Dendritic cell treated with granulocyte-macrophage colony-stimulating factor and Interleukin-4, amounts not matched to agents 40 ng/mL and 50 ng/mL, for 4 days (primary cell): ENCODE measurements at regions not wholly inside any gene's neighbourhood (a gene's known extent, or its start where the extent isn't known, plus 50 kb on each side); places are given as distances from the start of the nearest gene placed in this dataset.
"Not testable (repeated sequence)": the region's sequence is repeated elsewhere in the genome, so short reads cannot be mapped to it uniquely, and the experiment has no call there.

Experiments
- H3K27ac Mint-ChIP-seq: one replicate; pipeline ENCODE4 v1.8.0; 2022; ENCODE audit warnings: mild to moderate bottlenecking, mixed read lengths
- H3K27me3 Mint-ChIP-seq: one replicate; pipeline ENCODE4 v1.8.0; 2022; ENCODE audit warnings: mild to moderate bottlenecking, mixed read lengths
- H3K36me3 Mint-ChIP-seq: one replicate; pipeline ENCODE4 v1.8.0; 2022; ENCODE audit warnings: low read depth, mixed read lengths
- H3K4me1 Mint-ChIP-seq: one replicate; pipeline ENCODE4 v1.8.0; 2022; ENCODE audit warnings: low read depth, mixed read lengths
- H3K4me3 Mint-ChIP-seq: one replicate; pipeline ENCODE4 v1.8.0; 2022; ENCODE audit warnings: mild to moderate bottlenecking, moderate library complexity, mixed read lengths
- H3K9me3 Mint-ChIP-seq: one replicate; pipeline ENCODE4 v1.8.0; 2022; ENCODE audit warnings: mixed read lengths
- intact Hi-C: fragments of 100-400 bp; cut with micrococcal nuclease; formaldehyde crosslinking; loops from one replicate; pipeline ENCODE4 v1.15.0; 2022

GRCh38 chr15:20473465-20473864 lies 68.1 kb downstream of the GOLGA6L6 start:
- H3K27ac Mint-ChIP-seq, H3K27me3 Mint-ChIP-seq, H3K36me3 Mint-ChIP-seq, H3K4me3 Mint-ChIP-seq, H3K9me3 Mint-ChIP-seq, H3K4me1 Mint-ChIP-seq, intact Hi-C loops: not testable (repeated sequence)

- intact Hi-C loops, H3K36me3 Mint-ChIP-seq, H3K27me3 Mint-ChIP-seq, H3K27ac Mint-ChIP-seq, H3K9me3 Mint-ChIP-seq, H3K4me1 Mint-ChIP-seq, H3K4me3 Mint-ChIP-seq: not testable (repeated sequence)
Measured at GRCh38 chr15:20472983-20473382, 68.6 kb downstream of the GOLGA6L6 start.

- H3K36me3 Mint-ChIP-seq, H3K27ac Mint-ChIP-seq, H3K9me3 Mint-ChIP-seq, H3K27me3 Mint-ChIP-seq, H3K4me3 Mint-ChIP-seq, intact Hi-C loops, H3K4me1 Mint-ChIP-seq: not testable (repeated sequence)
Measured at GRCh38 chr15:20470810-20471209, 70.8 kb downstream of the GOLGA6L6 start.

- H3K36me3 Mint-ChIP-seq, H3K27me3 Mint-ChIP-seq, H3K9me3 Mint-ChIP-seq, H3K4me1 Mint-ChIP-seq, H3K27ac Mint-ChIP-seq, H3K4me3 Mint-ChIP-seq, intact Hi-C loops: not testable (repeated sequence)
Measured at GRCh38 chr15:20441138-20441537, 100.5 kb downstream of the GOLGA6L6 start.

- H3K4me1 Mint-ChIP-seq, H3K27me3 Mint-ChIP-seq, H3K36me3 Mint-ChIP-seq, H3K27ac Mint-ChIP-seq, H3K4me3 Mint-ChIP-seq, H3K9me3 Mint-ChIP-seq, intact Hi-C loops: not testable (repeated sequence)
Measured at GRCh38 chr15:20440390-20440789, 101.2 kb downstream of the GOLGA6L6 start.

- intact Hi-C loops, H3K4me1 Mint-ChIP-seq: not testable (repeated sequence)
Measured at GRCh38 chr15:20439111-20439510, 102.5 kb downstream of the GOLGA6L6 start.

GRCh38 chr15:20438255-20438654 lies 103.3 kb downstream of the GOLGA6L6 start:
- H3K9me3 Mint-ChIP-seq, H3K36me3 Mint-ChIP-seq, H3K4me1 Mint-ChIP-seq, intact Hi-C loops, H3K4me3 Mint-ChIP-seq, H3K27ac Mint-ChIP-seq, H3K27me3 Mint-ChIP-seq: not testable (repeated sequence)

More at GRCh38 chr15:20439111-20439510, 102.5 kb downstream of the GOLGA6L6 start:
- H3K36me3 Mint-ChIP-seq, H3K27me3 Mint-ChIP-seq, H3K4me3 Mint-ChIP-seq, H3K9me3 Mint-ChIP-seq, H3K27ac Mint-ChIP-seq: not testable (repeated sequence)

GRCh38 chr15:20433468-20433867 lies 108.1 kb downstream of the GOLGA6L6 start:
- H3K27ac Mint-ChIP-seq, H3K36me3 Mint-ChIP-seq, H3K4me1 Mint-ChIP-seq, H3K9me3 Mint-ChIP-seq, H3K27me3 Mint-ChIP-seq, intact Hi-C loops, H3K4me3 Mint-ChIP-seq: not testable (repeated sequence)

- intact Hi-C loops, H3K36me3 Mint-ChIP-seq, H3K4me3 Mint-ChIP-seq, H3K4me1 Mint-ChIP-seq, H3K27me3 Mint-ChIP-seq, H3K9me3 Mint-ChIP-seq, H3K27ac Mint-ChIP-seq: not testable (repeated sequence)
Measured at GRCh38 chr15:20430495-20430894, 111.1 kb downstream of the GOLGA6L6 start.

- H3K27ac Mint-ChIP-seq, H3K36me3 Mint-ChIP-seq, H3K4me1 Mint-ChIP-seq, intact Hi-C loops, H3K27me3 Mint-ChIP-seq, H3K4me3 Mint-ChIP-seq: not testable (repeated sequence)
- H3K9me3 Mint-ChIP-seq, result peaks cover 22% of the 10 kb centered on the region
Measured at GRCh38 chr15:20420710-20421109, 120.9 kb downstream of the GOLGA6L6 start.

GRCh38 chr15:20416618-20417017 lies 125.0 kb downstream of the GOLGA6L6 start:
- H3K36me3 Mint-ChIP-seq, H3K27ac Mint-ChIP-seq, H3K4me3 Mint-ChIP-seq, H3K27me3 Mint-ChIP-seq, intact Hi-C loops, H3K4me1 Mint-ChIP-seq: not testable (repeated sequence)
- peaks cover 50% of the 10 kb centered on the region for H3K9me3 Mint-ChIP-seq

GRCh38 chr15:20409667-20410198 lies 131.9 kb downstream of the GOLGA6L6 start:
- H3K27ac Mint-ChIP-seq, H3K27me3 Mint-ChIP-seq, H3K4me3 Mint-ChIP-seq, H3K36me3 Mint-ChIP-seq, intact Hi-C loops, H3K4me1 Mint-ChIP-seq: not testable (repeated sequence)
- peaks cover 18% of the 10 kb centered on the region for H3K9me3 Mint-ChIP-seq

- intact Hi-C loops, result no loop called here
- Mint-ChIP-seq H3K4me1 (no peaks in the 10 kb centered on the region), H3K9me3 (peaks cover 14% of the 10 kb centered on the region), H3K4me3 (no peak overlapping the region), H3K27me3 (no peaks in the 10 kb centered on the region), H3K27ac (no peak overlapping the region), H3K36me3 (no peaks in the 10 kb centered on the region)
Measured at GRCh38 chr15:20409247-20409646, 132.4 kb downstream of the GOLGA6L6 start.

GRCh38 chr15:20407553-20407952 lies 134.0 kb downstream of the GOLGA6L6 start:
- Mint-ChIP-seq H3K27me3 (no peaks in the 10 kb centered on the region), H3K9me3 (peaks cover 3% of the 10 kb centered on the region), H3K4me1 (no peaks in the 10 kb centered on the region), H3K36me3 (no peaks in the 10 kb centered on the region), H3K4me3 (no peak overlapping the region), H3K27ac (no peak overlapping the region)
- intact Hi-C loops, result no loop called here

- H3K27me3 Mint-ChIP-seq, H3K27ac Mint-ChIP-seq, H3K4me3 Mint-ChIP-seq, intact Hi-C loops, H3K9me3 Mint-ChIP-seq, H3K4me1 Mint-ChIP-seq, H3K36me3 Mint-ChIP-seq: not testable (repeated sequence)
Measured at GRCh38 chr15:20404571-20404970, 137.0 kb downstream of the GOLGA6L6 start.

- H3K27ac Mint-ChIP-seq, H3K9me3 Mint-ChIP-seq, H3K36me3 Mint-ChIP-seq, H3K4me1 Mint-ChIP-seq, intact Hi-C loops, H3K27me3 Mint-ChIP-seq, H3K4me3 Mint-ChIP-seq: not testable (repeated sequence)
Measured at GRCh38 chr15:20402586-20402985, 139.0 kb downstream of the GOLGA6L6 start.
